Common myeloid progenitor, CD34-positive (primary cell): ENCODE measurements at regions not wholly inside any gene's neighbourhood (a gene's known extent, or its start where the extent isn't known, plus 50 kb on each side); places are given as distances from the start of the nearest gene placed in this dataset.

Source experiments
- CTCF ChIA-PET: fragments of 350-600 bp; sonication (Branson Sonifier 250); formaldehyde crosslinking; loops from one replicate; lab custom pipeline; 2021; ENCODE audit warnings: antibody characterized with exemption; lab: Charles Lee
- POLR2A ChIA-PET: fragments of 350-600 bp; sonication (Branson Sonifier 250); formaldehyde crosslinking; loops from one replicate; lab custom pipeline; 2021; ENCODE audit warnings: antibody characterized with exemption; lab: Charles Lee
- DNase-seq, 3 donors: peaks; one replicate each; pipeline versions ENCODE4 v3.0.0 to v3.0.0-alpha.2; 2013
- H3K27ac ChIP-seq, 2 experiments: 1 replicate in 1 of 2; 2 replicates in 1 of 2; pipeline ENCODE4 v1.7.0; 2013; ENCODE audit warnings: inconsistent platforms in 2 of 2, low read length in 2 of 2, mild to moderate bottlenecking in 2 of 2, low read depth in 1 of 2, moderate library complexity in 1 of 2; ENCODE audit not compliant: severe bottlenecking in 2 of 2, insufficient read depth in 1 of 2, poor library complexity in 1 of 2
- H3K27me3 ChIP-seq, 5 experiments: replicated peaks in 2 of 5; 1 replicate in 3 of 5; 2 replicates in 2 of 5; pipeline versions ENCODE4 v1.6.1 to v1.7.0; 2013; ENCODE audit warnings: low read length in 4 of 5, mild to moderate bottlenecking in 2 of 5, moderate library complexity in 2 of 5, inconsistent platforms in 1 of 5; ENCODE audit not compliant: insufficient read depth in 5 of 5, control insufficient read depth in 4 of 5
- H3K36me3 ChIP-seq, 4 experiments: 1 replicate in 2 of 4; 2 replicates in 2 of 4; pipeline versions ENCODE4 v1.6.1 to v1.7.0; 2013; ENCODE audit warnings: low read length in 3 of 4, control low read depth in 1 of 4, mild to moderate bottlenecking in 1 of 4; ENCODE audit not compliant: control insufficient read depth in 4 of 4, insufficient read depth in 4 of 4
- H3K4me1 ChIP-seq, 4 experiments: 1 replicate in 3 of 4; 2 replicates in 1 of 4; pipeline versions ENCODE4 v1.6.1 to v1.7.1; 2013; ENCODE audit warnings: low read length in 3 of 4, mild to moderate bottlenecking in 3 of 4, control low read depth in 1 of 4, inconsistent platforms in 1 of 4, moderate library complexity in 1 of 4; ENCODE audit not compliant: control insufficient read depth in 4 of 4, insufficient read depth in 4 of 4; ENCODE audit errors: control extremely low read depth in 1 of 4
- H3K4me3 ChIP-seq, 7 experiments: 1 replicate in 4 of 7; 2 replicates in 3 of 7; pipeline versions ENCODE4 v1.5.1 to v1.7.0; 2013; ENCODE audit warnings: mild to moderate bottlenecking in 7 of 7, low read length in 6 of 7, moderate library complexity in 6 of 7, inconsistent platforms in 2 of 7, low read depth in 2 of 7, control low read depth in 1 of 7; ENCODE audit not compliant: insufficient read depth in 4 of 7, control insufficient read depth in 1 of 7; ENCODE audit errors: extremely low read depth in 1 of 7
- H3K9me3 ChIP-seq, 5 experiments: 1 replicate in 4 of 5; 2 replicates in 1 of 5; pipeline versions ENCODE4 v1.6.1 to v1.7.1; 2013; ENCODE audit warnings: low read length in 4 of 5, mild to moderate bottlenecking in 2 of 5, inconsistent platforms in 1 of 5, low read depth in 1 of 5, moderate library complexity in 1 of 5; ENCODE audit not compliant: control insufficient read depth in 4 of 5, insufficient read depth in 2 of 5; ENCODE audit errors: control extremely low read depth in 1 of 5
- WGBS: methylation state at CpG from one replicate; pipeline ENCODE4 v1.1.5; 2013; ENCODE audit not compliant: insufficient coverage; 5-methylcytosine and 5-hydroxymethylcytosine counted together

DNA sequence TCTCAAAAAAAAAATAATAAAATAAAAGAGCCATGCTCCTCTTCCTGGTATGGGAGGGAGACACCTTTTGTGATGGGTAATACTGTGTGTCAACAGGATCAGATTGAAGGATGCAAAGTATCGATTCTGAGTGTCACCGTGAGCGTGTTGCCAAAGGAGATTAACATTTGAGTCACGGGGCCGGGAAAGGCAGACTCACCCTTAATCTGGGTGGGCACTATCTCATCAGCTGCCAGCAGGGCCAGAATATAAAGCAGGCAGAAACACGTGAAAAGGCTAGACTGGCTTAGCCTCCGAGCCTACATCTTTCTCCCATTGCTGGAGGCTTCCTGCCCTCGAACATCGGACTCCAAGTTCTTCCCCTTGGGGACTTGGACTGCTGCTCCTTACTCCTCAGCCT, 95.4 kb downstream of the SHOX start:
- ChIA-PET POLR2A (no interaction called here), CTCF (no interaction called here)
- 98% methylated on average over 9 of the region's 9 CpGs for WGBS
- Histone ChIP-seq H3K4me3 (no peak overlapping the region), H3K36me3 (no peaks in the 10 kb centered on the region), H3K9me3 (peaks cover 3 to 12% (median 6%) of the 10 kb centered on the region in 5 experiments), H3K27me3 (no peaks in the 10 kb centered on the region), H3K27ac (no peak overlapping the region), H3K4me1 (no peaks in the 10 kb centered on the region)
- DNase-seq: peak in 2 of 3 donors; percentile 12 to 56

DNA sequence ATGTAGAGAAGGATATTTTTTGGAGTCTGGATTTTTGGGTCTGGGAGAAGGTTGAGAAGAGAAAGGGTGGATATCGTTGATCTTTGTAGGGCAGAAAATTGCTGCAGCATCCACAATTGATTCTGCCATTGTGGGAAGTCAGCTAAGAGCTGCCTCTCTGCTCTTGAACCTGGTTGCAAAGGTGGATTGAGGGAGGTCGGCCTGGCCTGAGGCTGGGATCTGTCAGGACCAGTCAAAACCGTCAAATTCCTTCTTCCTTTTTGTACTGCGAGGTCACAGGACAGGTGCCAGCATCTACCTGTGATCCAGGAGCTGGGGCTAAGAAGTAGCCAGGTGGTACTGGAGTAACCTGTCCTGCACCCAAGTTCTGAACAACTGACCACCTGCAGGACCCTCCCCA, 93.7 kb downstream of the SHOX start:
- WGBS: 95% methylated on average over 3 of the region's 4 CpGs
- ChIA-PET POLR2A (no interaction called here), CTCF (no interaction called here)
- Histone ChIP-seq H3K27ac (no peak overlapping the region), H3K27me3 (no peaks in the 10 kb centered on the region), H3K4me1 (no peaks in the 10 kb centered on the region), H3K36me3 (no peaks in the 10 kb centered on the region), H3K9me3 (peaks cover 3 to 12% (median 6%) of the 10 kb centered on the region in 5 experiments), H3K4me3 (no peak overlapping the region)
- DNase-seq: peak in 2 of 3 donors; percentile 37 to 88

DNA sequence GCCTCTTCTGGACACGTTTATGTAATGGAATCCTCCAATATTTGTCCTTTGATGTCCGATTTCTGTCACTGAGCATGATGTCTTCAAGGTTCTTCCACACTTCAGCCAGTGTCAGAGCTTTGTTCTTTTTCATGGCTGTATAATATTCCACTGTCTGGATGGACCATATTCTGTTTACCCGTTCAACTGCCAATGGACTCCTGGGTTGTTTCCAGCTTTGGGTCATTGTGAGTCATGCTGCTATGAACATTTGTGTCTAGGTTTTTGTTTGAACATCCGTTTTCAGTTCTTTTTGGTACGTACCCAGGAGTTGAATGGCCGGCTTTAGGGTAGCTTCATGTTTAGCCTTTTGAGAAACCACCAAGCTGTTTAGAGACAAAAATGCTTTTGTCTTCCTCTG, 93.2 kb downstream of the SHOX start:
- no peaks in the 10 kb centered on the region for H3K36me3 ChIP-seq
- no peaks in the 10 kb centered on the region for H3K4me1 ChIP-seq
- peak in 2 of 3 donors; percentile 35 to 78 for DNase-seq
- 90% methylated on average over 4 of the region's 6 CpGs for WGBS
- ChIA-PET POLR2A (no interaction called here), CTCF (no interaction called here)
- no peak overlapping the region for H3K4me3 ChIP-seq
- H3K27ac ChIP-seq: no peak overlapping the region
- H3K27me3 ChIP-seq: no peaks in the 10 kb centered on the region
- peaks cover 3 to 12% (median 6%) of the 10 kb centered on the region in 5 experiments for H3K9me3 ChIP-seq

DNA sequence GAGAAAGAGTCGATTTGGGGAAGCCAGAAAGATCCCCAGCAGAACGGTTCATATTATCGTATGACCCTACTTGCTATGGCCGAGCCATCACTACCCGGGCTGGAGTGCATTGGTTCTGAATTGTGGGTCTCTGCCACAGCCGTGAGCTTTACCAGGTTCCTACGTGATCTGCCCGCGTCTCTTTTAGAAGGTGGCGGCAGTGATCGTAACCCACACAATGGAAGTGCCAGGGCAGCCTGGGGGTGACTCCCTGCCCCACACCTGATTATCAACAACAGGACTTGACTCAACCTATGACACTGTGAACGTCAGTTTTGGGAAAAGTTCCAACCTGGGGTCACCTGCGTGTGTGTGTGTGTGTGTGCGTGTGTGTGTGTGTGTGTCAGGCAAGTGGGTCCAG, 90.8 kb downstream of the SHOX start:
- Histone ChIP-seq H3K27ac (no peak overlapping the region), H3K4me3 (no peak overlapping the region), H3K4me1 (no peaks in the 10 kb centered on the region), H3K9me3 (peaks cover 5 to 12% (median 10%) of the 10 kb centered on the region in 5 experiments), H3K36me3 (no peaks in the 10 kb centered on the region), H3K27me3 (peaks cover 0 to 2% (median 0%) of the 10 kb centered on the region in 5 experiments)
- 84% methylated on average over 7 of the region's 14 CpGs for WGBS
- ChIA-PET POLR2A (no interaction called here), CTCF (no interaction called here)
- peak in 2 of 3 donors; percentile 4 to 22 for DNase-seq

DNA sequence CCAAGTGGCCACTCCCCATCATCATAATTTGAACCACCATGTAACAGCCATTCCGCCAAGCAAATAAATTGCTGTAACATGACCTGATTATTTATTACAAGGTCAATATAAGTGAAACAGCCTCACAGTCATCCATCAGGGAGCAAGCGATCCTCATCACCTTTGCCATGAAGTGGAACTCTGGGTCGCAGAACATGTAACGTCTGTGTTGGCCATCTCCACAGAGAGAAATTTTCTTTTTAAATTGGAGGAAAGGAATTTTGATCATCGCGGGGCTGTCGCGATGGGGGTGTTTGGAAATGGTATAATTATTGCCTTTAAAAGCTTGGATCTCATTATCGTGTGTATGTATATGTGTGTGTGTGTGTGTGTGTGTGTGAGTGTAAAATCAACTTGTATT, 90.2 kb downstream of the SHOX start:
- WGBS: 79% methylated on average over 8 of the region's 9 CpGs
- POLR2A ChIA-PET: no interaction called here
- CTCF ChIA-PET: no interaction called here
- no peak overlapping the region for H3K27ac ChIP-seq
- H3K36me3 ChIP-seq: no peaks in the 10 kb centered on the region
- H3K4me3 ChIP-seq: no peak overlapping the region
- peaks cover 0 to 2% (median 0%) of the 10 kb centered on the region in 5 experiments for H3K27me3 ChIP-seq
- no peaks in the 10 kb centered on the region for H3K4me1 ChIP-seq
- peaks cover 5 to 12% (median 10%) of the 10 kb centered on the region in 5 experiments for H3K9me3 ChIP-seq
- DNase-seq: no peak

DNA sequence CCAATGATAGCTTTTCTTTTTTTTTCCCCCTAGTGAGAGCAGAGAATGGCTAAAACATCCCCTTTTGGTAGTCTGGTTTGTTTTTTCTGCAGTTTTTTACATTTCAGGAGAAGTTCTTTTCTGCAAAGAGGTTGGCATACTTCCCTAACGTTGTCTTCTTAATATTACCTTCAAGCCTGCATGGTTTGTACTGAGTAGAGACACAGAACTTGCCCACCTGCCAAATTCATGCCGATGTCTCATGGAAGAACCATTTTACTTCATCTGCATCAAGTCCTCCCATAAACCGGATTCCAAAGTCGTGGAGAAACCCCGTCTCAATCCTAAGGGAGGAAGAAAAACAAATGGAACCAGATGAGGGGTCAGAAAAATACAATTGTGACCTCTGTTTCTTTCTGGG, 89.7 kb downstream of the SHOX start:
- H3K36me3 ChIP-seq: no peaks in the 10 kb centered on the region
- H3K27ac ChIP-seq: no peak overlapping the region
- peaks cover 5 to 12% (median 9%) of the 10 kb centered on the region in 5 experiments for H3K9me3 ChIP-seq
- no peak overlapping the region for H3K4me3 ChIP-seq
- CTCF ChIA-PET: no interaction called here
- POLR2A ChIA-PET: no interaction called here
- DNase-seq: no peak
- H3K27me3 ChIP-seq: peaks cover 0 to 5% (median 0%) of the 10 kb centered on the region in 5 experiments
- H3K4me1 ChIP-seq: no peaks in the 10 kb centered on the region
- WGBS: 89% methylated on average over 5 of the region's 5 CpGs

DNA sequence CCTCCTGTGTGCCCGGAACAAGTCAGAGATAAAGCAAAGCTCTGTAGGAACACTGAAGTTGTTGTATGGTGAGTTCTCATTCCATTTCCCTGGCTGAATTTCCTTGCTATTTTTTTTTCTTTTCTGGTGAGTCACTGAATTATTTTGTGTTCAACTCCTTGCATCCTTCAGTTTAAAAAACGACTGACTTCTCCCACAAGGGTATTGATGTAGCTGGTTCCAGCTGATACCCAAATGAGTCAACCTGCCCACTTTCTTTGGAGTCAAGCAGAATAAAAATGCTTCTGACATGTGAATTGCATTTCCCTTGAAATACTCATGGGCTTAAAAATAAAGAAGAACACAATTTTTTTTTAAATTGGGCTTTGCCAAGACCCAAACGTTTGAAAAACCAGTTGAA, 85.5 kb downstream of the SHOX start:
- Histone ChIP-seq H3K36me3 (no peaks in the 10 kb centered on the region), H3K4me3 (no peak overlapping the region), H3K27me3 (peaks cover 0 to 5% (median 0%) of the 10 kb centered on the region in 5 experiments), H3K27ac (no peak overlapping the region), H3K9me3 (peaks cover 0 to 17% (median 5%) of the 10 kb centered on the region in 5 experiments), H3K4me1 (no peaks in the 10 kb centered on the region)
- POLR2A ChIA-PET: no interaction called here
- no peak for DNase-seq
- WGBS: 69% methylated on average over 2 of the region's 3 CpGs
- CTCF ChIA-PET: no interaction called here
